ENCODE measurements at regions not wholly inside any gene's neighbourhood (a gene's known extent, or its start where the extent isn't known, plus 50 kb on each side); places are given as distances from the start of the nearest gene placed in this dataset.

DNA sequence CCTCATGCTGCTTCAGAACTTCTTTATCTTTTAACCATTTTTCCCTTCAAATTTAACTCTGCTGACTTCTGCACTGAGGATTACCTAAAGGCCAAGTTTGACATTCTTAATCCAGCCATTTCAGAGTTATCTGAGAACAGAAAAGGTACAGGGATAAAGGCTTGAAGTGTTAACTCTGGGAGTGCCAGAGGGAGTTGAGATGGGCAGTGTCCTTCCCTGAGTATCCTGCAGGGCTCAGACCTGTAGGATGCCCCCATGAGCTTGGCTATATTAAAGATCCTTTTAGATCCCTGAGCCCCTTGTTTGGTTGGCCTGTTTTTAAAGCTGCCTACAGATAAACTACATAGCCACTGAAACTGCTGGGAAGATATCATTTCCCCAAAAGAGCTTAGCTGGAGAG lies 268.4 kb upstream of the KIRREL3 start:
- TF ChIP-seq, protein P1, sequence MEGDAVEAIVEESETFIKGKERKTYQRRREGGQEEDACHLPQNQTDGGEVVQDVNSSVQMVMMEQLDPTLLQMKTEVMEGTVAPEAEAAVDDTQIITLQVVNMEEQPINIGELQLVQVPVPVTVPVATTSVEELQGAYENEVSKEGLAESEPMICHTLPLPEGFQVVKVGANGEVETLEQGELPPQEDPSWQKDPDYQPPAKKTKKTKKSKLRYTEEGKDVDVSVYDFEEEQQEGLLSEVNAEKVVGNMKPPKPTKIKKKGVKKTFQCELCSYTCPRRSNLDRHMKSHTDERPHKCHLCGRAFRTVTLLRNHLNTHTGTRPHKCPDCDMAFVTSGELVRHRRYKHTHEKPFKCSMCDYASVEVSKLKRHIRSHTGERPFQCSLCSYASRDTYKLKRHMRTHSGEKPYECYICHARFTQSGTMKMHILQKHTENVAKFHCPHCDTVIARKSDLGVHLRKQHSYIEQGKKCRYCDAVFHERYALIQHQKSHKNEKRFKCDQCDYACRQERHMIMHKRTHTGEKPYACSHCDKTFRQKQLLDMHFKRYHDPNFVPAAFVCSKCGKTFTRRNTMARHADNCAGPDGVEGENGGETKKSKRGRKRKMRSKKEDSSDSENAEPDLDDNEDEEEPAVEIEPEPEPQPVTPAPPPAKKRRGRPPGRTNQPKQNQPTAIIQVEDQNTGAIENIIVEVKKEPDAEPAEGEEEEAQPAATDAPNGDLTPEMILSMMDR (IDR thresholded peaks at IDR 0.05; ENCODE audit: low read depth, low read length) = no peak
- no peak for TF ChIP-seq EZH2phosphoT487 (IDR thresholded peaks at IDR 0.05; ENCODE audit: low read depth)

Data from OCI-LY3 (cell line).